Testis (tissue), 2 donors: ENCODE measurements at regions not wholly inside any gene's neighbourhood (a gene's known extent, or its start where the extent isn't known, plus 50 kb on each side); places are given as distances from the start of the nearest gene placed in this dataset.
"Not testable (repeated sequence)": the region's sequence is repeated elsewhere in the genome, so short reads cannot be mapped to it uniquely, and the experiment has no call there.

Source experiments
- DNase-seq: peaks from one replicate; pipeline ENCODE4 v3.0.0-alpha.2; 2019
- H3K27ac ChIP-seq, 2 donors: fragments of 200-600 bp; sonication (generic); one replicate each; pipeline ENCODE4 v1.5.1; 2019
- H3K27me3 ChIP-seq: fragments of 200-600 bp; sonication (generic); one replicate; pipeline ENCODE4 v1.5.1; 2019
- H3K36me3 ChIP-seq: fragments of 200-600 bp; sonication (generic); one replicate; pipeline ENCODE4 v1.5.1; 2017; ENCODE audit warnings: low read depth; ENCODE audit errors: missing control alignments
- H3K4me1 ChIP-seq: fragments of 200-600 bp; sonication (generic); one replicate; pipeline ENCODE4 v1.5.1; 2019
- H3K4me3 ChIP-seq, 2 donors: fragments of 200-600 bp; sonication (generic); one replicate each; pipeline ENCODE4 v1.5.1; 2017 to 2019
- H3K9me3 ChIP-seq: fragments of 200-600 bp; sonication (generic); one replicate; pipeline ENCODE4 v1.5.1; 2017
- POLR2A ChIP-seq: fragments of 450-650 bp; IDR thresholded peaks from one replicate; pipeline ENCODE4 v1.6.1; 2017; ENCODE audit warnings: antibody characterized with exemption, mild to moderate bottlenecking, moderate library complexity
- WGBS, 2 donors: methylation state at CpG; one replicate each; pipeline ENCODE4 v1.1.5; 2018; 5-methylcytosine and 5-hydroxymethylcytosine counted together
- intact Hi-C: fragments of 100-400 bp; cut with DNase I; formaldehyde crosslinking; loops from one replicate; pipeline ENCODE4 v1.15.1; 2023; ENCODE audit warnings: low total_unique reads
- TF ChIP-seq, protein P1 (sequence below), 3 experiments: fragments of 450-650 bp in 2 of 3; fragments of 200-600 bp in 1 of 3; sonication (generic) in 1 of 3; IDR thresholded peaks; one replicate each; pipeline ENCODE4 v1.5.1; 2016 to 2019; ENCODE audit warnings: antibody characterized with exemption in 3 of 3, mild to moderate bottlenecking in 2 of 3, moderate library complexity in 1 of 3

DNA sequence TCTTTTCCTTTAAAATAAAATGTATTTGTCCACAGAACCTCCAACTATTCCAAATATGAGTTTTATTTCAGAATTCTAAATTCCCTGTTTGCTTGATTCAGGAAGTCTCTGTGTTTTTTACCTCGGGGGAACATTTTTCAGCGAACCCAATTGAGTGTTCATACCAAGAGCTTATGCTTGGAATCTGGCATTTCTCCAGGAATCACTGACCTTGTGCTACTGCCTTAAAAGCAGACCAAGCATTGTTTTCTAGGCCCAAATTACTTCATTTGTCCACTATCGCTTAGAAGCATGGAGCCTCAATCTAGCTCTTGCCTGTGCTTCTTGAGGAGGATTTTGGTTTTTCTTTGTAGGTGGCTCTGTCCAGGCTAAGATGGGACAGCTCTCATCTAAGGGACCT lies 59.4 kb downstream of the EBLN1 start:
- DNase-seq = no peak
- H3K36me3 ChIP-seq = no peaks in the 10 kb centered on the region
- no peaks in the 10 kb centered on the region for H3K9me3 ChIP-seq
- TF ChIP-seq POLR2A = no peak
- TF ChIP-seq, protein P1, sequence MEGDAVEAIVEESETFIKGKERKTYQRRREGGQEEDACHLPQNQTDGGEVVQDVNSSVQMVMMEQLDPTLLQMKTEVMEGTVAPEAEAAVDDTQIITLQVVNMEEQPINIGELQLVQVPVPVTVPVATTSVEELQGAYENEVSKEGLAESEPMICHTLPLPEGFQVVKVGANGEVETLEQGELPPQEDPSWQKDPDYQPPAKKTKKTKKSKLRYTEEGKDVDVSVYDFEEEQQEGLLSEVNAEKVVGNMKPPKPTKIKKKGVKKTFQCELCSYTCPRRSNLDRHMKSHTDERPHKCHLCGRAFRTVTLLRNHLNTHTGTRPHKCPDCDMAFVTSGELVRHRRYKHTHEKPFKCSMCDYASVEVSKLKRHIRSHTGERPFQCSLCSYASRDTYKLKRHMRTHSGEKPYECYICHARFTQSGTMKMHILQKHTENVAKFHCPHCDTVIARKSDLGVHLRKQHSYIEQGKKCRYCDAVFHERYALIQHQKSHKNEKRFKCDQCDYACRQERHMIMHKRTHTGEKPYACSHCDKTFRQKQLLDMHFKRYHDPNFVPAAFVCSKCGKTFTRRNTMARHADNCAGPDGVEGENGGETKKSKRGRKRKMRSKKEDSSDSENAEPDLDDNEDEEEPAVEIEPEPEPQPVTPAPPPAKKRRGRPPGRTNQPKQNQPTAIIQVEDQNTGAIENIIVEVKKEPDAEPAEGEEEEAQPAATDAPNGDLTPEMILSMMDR (IDR thresholded peaks at IDR 0.05) = no peak
- WGBS, 2 donors = 32% methylated on average over 3 of the region's 3 CpGs
- H3K27ac ChIP-seq = no peak overlapping the region
- no peak overlapping the region for H3K4me3 ChIP-seq
- intact Hi-C loops = no loop called here
- H3K27me3 ChIP-seq = no peaks in the 10 kb centered on the region
- no peaks in the 10 kb centered on the region for H3K4me1 ChIP-seq

DNA sequence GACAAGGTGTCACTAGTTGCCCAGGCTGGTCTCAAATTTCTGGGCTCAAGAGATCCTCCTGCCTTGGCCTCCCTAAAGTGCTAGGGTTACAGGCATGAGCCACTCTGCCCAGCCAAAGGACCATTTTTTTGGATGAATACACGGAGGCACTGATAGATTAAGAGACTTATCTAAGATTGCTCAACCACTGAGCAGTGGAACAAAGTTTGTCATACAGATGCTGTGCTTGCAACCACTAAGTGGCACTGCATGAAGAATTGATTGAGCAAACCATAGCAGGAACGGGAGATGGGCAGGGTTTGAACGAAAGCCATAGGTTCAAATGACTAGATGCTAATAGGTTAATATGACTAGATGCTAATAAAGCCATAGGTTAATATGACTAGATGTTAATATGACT lies 61.1 kb downstream of the EBLN1 start:
- no peaks in the 10 kb centered on the region for H3K4me1 ChIP-seq
- WGBS, 2 donors = 88 to 90% methylated on average over 3 of the region's 3 CpGs

DNA sequence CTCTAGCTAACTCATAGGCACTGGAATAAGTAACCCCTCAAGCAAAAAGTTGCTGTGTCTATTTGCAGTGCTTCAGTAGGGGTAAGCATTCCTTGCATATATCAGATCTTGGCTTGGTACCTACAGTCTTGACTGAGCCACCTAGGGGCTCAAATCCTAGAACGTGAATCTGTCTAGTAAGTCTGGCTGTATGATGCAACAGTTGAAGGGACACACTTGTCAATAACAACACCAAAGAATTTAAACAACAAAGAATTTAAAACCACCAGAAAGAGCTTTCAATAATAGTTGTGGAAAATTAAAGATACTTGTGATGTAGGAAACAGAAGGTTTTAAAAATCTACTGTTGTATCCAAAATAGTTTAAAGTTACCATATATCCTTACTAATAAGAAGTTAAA lies 65.4 kb downstream of the EBLN1 start:
- H3K27ac ChIP-seq = no peak overlapping the region
- no peaks in the 10 kb centered on the region for H3K36me3 ChIP-seq
- no peak overlapping the region for H3K4me3 ChIP-seq
- H3K27me3 ChIP-seq = no peaks in the 10 kb centered on the region
- no peaks in the 10 kb centered on the region for H3K9me3 ChIP-seq
- 89 to 94% methylated on average over 1 of the region's 1 CpG for WGBS, 2 donors
- TF ChIP-seq, protein P1 (IDR thresholded peaks at IDR 0.05) = no peak
- no peak for TF ChIP-seq POLR2A
- intact Hi-C loops = no loop called here
- DNase-seq = no peak
- H3K4me1 ChIP-seq = no peaks in the 10 kb centered on the region

More for the DNA sequence above, 61.1 kb downstream of the EBLN1 start:
- intact Hi-C loops = no loop called here
- H3K27ac ChIP-seq = no peak overlapping the region
- H3K36me3 ChIP-seq = no peaks in the 10 kb centered on the region
- TF ChIP-seq POLR2A = no peak
- TF ChIP-seq, protein P1 (IDR thresholded peaks at IDR 0.05) = no peak
- no peak for DNase-seq
- no peaks in the 10 kb centered on the region for H3K27me3 ChIP-seq
- no peaks in the 10 kb centered on the region for H3K9me3 ChIP-seq
- H3K4me3 ChIP-seq = no peak overlapping the region

- TF ChIP-seq POLR2A = no peak
- TF ChIP-seq, protein P1 (IDR thresholded peaks at IDR 0.05) = no peak
- H3K36me3 ChIP-seq = no peaks in the 10 kb centered on the region
- no peak overlapping the region for H3K27ac ChIP-seq
- DNase-seq = no peak
- intact Hi-C loops = no loop called here
- H3K27me3 ChIP-seq = no peaks in the 10 kb centered on the region
- H3K4me3 ChIP-seq = no peak overlapping the region
- WGBS, 2 donors = 91 to 100% methylated on average over 1 of the region's 1 CpG
- H3K9me3 ChIP-seq = no peaks in the 10 kb centered on the region
- no peaks in the 10 kb centered on the region for H3K4me1 ChIP-seq
Measured at GRCh38 chr10:22150842-22151241, 67.0 kb downstream of the EBLN1 start.

- no peaks in the 10 kb centered on the region for H3K4me1 ChIP-seq
- no peak for DNase-seq
- no peak overlapping the region for H3K4me3 ChIP-seq
- no peaks in the 10 kb centered on the region for H3K36me3 ChIP-seq
- intact Hi-C loops = no loop called here
- H3K9me3 ChIP-seq = no peaks in the 10 kb centered on the region
- no peaks in the 10 kb centered on the region for H3K27me3 ChIP-seq
- no peak for TF ChIP-seq POLR2A
- TF ChIP-seq, protein P1 (IDR thresholded peaks at IDR 0.05) = no peak
- H3K27ac ChIP-seq = no peak overlapping the region
Measured at GRCh38 chr10:22148961-22149360, 68.9 kb downstream of the EBLN1 start.

DNA sequence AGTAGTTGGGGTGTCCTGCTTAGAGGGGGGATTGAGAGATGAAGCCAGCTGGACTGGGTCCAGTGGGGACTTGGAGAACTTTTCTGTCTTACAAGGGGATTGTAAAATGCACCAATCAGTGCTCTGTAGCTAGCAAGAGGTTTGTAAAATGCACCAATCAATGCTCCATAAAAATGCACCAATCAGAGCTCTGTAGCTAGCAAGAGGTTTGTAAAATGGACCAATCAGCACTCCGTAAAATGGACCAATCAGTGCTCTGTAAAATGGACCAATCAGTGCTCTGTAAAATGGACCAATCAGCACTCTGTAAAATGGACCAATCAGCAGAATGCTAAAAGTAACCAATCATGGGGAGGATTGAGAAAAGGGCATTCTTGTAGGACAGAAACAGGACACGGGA lies 71.9 kb downstream of the EBLN1 start:
- H3K4me3 ChIP-seq, H3K27ac ChIP-seq, intact Hi-C loops, H3K4me1 ChIP-seq, H3K36me3 ChIP-seq, DNase-seq, H3K27me3 ChIP-seq, H3K9me3 ChIP-seq: not testable (repeated sequence)
- 79 to 87% methylated on average over 2 of the region's 2 CpGs for WGBS, 2 donors
